ENCODE measurements at regions not wholly inside any gene's neighbourhood (a gene's known extent, or its start where the extent isn't known, plus 50 kb on each side); places are given as distances from the start of the nearest gene placed in this dataset.

DNA sequence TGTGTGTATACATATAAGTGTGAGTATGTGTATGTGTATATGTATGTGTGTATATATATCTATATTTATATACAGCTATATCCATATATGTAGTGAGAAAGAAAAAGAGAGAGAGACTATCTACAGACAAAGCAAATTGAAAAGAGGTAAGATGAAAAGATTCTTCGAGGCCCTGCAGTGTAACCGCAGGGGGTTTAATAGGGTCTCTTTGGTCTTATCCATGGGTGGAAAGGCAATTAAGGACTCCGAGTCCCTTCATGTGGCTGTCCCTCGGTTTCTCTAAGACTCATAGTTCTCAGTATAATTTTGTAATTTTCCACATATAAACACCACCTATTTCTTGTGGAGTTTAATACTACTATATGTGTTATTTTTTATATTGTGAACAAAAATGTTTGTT lies 50.6 kb upstream of the JAZF1 start:
- no peak for DNase-seq

DNA sequence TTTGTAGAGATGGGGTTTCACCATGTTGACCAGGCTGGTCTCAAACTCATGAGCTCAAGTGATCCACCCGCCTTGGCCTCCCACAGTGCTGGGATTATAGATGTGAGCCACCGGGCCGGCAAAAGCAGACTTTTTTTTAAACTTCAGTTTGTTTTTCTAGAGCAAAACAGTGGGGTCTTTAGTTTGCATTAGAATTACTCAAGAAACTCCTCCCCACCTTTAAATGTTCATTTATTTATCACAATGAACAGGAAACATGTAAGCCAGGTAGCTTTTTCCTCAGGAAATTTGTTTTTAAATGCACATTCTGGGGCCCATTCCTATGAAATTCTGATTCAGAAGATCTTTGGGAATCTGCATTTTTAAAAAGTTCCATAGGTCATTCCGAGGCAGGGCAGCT lies 56.0 kb upstream of the JAZF1 start:
- DNase-seq = no peak

DNA sequence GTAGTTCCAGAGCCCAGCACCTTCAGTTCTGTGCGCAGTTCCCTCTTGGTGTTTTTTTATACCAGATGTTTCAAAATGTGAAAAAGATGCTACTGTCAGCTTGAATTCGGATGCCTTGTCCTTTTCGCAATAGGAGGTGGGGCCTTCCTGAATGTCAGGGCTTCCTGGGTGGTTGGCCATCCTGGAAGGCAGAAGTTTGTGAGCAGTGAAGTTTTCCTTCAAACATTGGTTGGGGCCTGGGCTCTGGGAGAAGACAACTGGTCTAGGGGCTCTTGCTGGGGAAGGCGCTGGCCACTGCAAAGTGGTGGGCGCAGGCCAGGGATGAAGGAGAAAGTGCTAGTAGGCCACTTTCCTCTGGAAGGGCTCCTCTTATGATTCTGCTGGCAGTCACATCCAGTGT lies 56.8 kb upstream of the JAZF1 start:
- DNase-seq = no peak

DNA sequence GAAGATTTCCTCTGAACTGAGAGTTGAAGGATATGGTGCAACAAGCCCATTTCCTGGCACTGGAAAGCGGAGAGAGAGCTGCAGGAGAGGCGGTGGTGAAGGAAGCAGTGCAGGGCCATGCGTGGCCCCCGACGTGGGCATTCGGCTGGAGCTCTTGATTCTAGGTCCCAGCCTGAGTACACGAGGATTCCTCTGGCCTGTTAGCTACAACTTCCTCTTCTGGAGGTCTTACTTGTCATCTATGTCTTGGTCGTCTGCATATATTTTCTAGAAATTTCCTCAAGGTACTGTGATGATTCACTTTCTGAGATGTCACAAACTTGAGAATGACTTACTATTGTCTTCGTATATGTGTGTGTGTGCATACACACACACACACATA lies 59.2 kb upstream of the JAZF1 start:
- no peak for DNase-seq

DNA sequence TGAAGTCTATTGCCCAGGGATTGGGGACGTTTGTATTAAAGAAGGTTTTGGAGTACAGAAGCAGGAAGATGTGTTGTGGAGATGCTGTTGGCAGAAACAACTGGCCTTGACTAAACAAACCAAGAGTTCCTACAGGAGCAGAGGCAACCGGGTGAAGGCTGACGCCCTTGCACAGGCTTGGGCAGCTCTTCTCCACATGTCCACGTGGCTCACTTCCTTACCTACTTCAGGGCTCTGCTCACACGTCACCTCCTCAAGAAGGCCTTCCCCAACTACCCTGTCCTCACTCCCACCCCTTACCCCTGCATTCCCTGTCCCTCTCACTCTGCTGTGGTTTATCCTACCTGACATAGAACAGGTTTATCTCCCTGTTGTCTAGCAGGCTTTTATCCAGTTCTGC lies 59.9 kb upstream of the JAZF1 start:
- DNase-seq = no peak

DNA sequence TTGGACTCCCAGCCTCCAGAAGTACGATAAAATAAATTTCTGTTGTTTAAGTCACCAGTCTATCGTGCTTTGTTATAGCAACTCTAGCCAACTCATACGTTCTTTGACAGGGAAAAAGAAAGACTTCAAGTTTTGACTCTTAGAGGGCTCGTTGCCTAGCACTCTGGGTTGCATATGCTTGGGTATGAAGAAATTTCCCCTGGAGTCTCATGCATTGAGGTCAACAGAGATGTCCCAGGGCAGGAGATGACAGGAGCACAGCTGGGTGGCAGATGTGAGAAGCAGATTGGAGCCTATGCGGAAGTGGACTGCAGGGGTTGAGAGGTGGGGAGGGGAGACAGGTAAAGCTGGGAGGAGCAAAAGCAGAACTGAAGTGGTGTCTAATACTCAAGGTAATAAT lies 63.3 kb upstream of the JAZF1 start:
- DNase-seq = no peak

DNA sequence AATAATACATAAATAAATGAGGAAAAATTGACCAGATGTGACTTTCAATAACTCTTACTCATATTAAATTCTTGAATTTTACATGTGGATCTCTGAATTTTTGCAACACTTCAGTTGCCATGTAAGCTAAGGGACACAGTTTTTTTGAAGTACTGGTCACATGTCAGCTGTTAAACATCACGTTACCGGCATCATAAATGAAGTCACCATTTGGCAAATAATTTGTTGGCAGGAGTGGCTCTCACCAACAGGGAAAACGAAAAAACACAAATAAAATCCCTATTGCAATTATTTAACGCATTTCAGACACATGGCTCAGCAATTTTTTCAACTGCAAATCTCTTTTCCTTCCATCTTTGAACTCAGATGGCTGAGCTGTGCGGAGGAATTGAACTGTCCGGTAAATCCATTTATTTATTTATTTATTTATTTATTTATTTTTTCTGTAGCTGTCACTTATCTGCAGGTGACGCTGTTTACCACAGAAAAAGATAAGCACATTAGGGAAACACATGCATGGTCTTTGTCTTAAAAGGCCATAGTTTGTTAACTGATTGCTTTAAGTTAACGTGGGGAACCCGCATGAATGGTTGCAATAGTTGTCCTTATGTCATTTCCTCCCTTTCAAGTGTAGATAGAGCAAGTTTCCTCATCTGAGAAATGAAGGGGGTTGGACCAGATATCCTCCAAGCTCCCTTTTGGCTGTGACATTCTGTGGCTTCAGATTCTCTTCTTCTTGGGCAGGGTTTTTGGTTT lies 64.7 kb upstream of the JAZF1 start:
- no peak for DNase-seq

DNA sequence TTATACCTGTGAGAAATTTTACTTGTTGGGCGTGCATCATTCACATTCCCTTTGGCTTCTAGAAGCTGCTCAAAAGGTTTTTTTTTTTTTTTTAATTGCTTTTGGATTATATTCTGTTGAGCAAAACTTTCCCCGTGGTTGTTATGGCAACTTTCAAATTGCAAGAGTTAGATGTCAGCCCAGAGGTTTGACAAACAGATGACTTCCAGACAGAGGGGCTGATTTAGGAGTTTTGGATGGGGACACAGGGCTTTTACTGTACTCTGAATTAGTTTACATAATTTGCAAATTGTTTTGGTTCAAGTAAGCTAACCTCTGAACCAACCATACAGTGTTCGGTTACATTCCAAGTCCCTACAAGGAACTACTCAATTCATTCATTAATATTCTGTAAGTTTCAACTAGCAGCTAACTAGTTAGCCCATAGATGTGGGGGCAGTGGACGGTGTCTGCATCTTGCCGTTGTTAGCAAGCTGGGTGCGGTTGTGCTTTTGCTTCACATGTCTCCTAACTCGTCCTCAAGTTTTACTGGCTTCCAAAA lies 66.4 kb upstream of the JAZF1 start:
- DNase-seq = no peak

DNA sequence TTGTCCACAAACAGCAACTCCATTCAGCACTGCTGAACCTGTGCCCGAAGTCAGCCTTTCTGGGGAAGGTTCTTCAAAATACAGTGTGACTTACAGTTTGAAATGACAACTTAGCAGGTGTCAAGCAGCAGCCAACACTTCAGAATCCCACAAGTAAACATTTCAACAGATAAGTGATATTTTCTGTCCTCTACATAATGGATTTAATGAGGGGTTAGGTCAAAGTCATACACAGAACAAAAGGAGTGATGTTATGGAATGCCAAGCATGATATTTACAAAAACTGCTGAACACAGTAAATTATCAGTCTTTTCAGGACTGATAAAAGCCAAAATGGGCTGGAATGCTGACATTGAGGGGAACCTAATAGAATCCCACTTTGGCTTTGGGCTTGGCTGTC lies 77.6 kb upstream of the JAZF1 start:
- no peak for DNase-seq

DNA sequence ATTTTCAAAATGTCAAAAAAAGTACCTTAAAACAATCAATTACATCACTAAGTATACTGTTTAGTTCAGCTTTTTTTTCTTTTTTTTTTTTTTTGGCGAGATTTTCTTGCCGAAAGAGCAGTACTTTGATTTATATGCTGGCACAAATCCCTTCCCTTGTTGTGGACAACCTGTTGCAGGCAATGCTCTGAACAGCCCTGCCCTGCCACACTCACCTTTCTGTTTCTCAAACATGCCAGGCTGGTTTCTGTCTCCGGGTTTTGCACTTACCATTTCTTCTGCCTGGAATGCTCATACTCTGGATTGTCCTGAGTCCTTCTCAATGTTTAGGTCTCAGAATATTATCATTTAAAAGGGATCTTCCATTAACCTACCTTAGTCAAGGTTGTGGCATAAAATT lies 80.4 kb upstream of the JAZF1 start:
- no peak for DNase-seq

DNA sequence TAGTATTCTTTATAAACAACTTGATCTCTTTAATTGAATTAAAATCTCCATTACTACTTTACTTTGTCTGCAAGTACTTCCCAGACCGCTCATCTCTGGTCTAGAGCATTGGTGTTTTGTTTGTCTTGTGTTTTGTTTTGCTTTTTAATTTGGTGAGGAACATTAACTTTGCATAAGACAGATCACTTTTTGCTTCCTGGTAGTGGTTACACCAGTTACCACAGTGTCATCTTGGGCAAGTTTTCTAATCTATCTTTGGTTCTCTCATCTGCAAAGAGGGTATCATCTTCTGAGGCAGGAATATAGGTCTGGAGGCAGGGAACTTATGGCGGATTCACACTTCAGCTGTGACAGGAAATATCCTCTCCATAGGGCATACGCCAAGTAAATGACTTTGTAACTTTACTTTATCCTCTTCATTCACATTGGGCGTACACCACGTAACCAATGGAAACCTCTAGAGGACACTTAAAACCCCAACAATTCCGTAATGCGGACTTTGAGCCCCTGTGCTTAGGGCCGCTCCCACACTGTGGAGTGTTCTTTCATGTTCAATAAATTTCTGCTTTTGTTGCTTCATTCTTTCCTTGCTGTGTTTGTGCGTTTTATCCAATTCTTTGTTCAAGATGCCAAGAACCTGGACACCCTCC lies 83.2 kb upstream of the JAZF1 start:
- no peak for DNase-seq

DNA sequence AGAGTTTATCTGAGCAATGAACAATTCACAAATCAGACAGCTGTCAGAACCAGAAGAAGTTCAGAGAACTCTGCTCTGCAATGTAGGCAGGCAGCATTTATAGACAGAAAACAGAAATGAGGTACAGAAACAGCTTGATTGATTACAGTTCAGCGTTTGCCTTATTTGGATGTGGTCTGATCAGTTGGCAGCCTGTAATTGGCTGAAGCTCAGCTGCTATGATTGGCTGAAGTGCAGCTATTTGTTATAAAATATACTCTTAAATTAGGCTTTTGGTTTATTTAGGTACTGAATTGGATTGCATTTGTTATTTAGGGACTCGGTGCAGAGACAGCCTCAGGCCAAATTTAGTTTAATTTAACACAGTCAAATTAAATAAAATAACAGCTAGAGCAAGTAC lies 85.8 kb upstream of the JAZF1 start:
- no peak for DNase-seq

DNA sequence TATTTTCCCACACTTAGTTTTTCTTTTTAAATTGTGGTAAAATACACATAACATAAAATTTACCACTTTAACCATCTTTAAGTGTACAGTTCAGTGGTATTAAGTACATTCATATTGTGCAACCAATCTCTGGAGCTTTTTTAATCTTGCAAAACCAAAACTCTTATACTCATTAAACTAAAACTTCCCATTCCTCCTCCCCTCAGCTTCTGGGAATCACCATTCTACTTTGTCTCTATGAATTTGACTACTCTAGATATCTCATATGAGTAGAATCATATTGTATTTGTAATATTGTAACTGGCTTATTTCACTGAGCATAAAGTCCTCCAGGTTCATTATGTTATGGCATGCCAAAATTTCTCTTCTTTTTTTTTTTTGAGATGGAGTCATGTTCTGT lies 86.4 kb upstream of the JAZF1 start:
- DNase-seq = no peak

DNA sequence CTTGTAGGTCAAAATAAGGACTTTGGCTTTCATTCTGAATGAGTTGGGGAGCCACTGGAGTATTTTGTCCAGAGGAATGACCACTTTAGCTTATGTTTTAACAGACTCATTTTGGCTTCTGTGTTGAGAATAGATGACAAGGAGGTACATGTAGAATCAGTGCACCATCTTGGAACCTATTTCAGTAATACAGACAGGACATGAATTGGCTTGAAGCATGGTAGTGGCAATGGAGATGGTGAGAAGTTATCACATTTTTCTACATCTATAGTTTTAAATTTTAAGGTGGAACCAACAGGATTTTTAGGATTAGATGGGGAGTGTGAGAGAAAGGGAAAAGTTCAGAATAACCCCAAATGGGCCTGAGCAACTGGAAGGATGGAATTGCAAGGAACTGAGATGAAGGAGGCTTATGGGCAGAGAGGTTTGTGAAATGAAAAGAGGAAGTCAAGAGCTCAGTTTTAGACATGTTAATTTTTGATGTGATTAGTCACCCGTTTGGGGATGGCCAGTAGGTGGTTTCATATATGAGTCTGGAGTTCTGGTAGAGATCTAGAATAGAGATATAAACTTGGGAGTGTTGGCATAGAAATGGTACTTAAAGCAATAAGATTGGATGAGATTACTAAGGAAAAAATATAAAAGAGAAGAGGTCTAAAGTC lies 89.2 kb upstream of the JAZF1 start:
- DNase-seq = no peak

DNA sequence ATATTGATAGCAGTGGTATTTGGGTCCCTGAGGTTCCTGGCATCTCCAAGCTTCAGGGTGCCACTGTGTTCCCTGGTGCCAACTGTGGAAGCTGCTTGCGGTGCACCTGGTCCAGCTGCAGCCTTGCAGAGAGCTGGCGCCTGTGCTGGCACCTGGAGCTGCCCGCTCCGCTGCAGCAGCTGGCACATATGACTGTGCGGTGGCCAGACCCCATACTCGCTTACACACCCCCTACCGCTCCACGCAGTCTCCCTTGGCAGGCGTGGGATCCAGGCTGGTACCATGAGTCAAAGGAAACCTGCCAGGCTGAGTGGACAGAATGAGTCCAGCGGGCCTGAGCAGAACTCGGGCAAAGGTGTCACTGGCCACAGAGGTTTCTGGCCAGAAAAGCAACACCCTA lies 89.9 kb upstream of the JAZF1 start:
- no peak for DNase-seq

DNA sequence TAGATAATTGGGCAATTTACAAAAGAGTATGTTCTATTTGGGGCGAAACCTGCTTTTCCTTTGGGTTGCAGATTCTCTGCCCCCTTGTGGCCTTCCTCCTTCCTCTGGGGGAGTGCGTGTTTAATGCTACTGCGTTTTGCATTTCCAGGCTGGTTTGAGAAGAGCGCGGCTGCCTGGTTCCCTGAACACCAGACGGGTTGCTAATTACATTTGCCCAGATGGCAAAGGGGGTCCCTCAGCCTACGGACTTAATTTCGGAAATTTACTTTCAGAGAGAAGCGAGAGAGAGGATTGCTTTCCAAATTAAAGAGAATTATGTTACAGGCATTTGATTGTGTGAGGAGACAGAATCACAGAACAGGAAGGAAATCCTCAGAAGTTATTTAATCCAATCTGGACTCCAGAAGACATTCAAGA lies 91.9 kb upstream of the JAZF1 start:
- peak; percentile 8 for DNase-seq

DNA sequence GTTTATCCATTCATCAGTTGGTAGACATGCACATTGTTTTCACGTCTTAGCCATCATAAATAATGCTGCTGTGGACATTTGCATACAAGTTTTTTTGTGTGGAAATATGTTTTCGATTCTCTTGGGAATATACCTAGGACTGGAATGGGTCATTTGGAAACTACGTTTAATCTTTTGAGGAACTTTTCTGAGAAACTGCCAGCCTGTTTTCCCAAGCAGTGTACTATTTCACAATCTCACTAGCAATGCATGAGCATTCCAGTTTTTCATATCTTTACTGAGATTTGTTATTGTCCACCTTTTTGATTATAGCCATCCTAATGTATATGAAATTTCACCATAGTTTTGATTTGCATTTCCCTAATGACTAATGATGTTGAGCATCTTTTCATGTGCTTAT lies 95.7 kb upstream of the JAZF1 start:
- no peak for DNase-seq

DNA sequence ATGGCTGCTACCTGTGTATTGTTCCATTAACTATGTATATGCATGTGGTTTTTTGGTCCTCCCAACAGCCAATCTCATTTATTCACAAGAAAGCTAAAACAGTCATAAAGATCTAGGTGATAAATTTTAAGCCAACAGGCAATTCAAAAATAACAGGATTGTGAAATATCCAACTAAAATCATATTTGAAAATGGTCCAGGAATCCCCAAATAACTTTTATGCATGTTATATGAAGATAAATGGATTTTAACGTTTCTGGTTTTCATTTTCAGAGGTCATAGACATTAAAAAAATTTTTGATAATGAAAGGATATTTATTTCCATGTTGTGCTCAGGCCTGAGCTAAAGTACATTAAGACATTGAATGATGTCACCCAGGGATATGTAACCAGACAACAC lies 96.8 kb upstream of the JAZF1 start:
- DNase-seq = no peak

DNA sequence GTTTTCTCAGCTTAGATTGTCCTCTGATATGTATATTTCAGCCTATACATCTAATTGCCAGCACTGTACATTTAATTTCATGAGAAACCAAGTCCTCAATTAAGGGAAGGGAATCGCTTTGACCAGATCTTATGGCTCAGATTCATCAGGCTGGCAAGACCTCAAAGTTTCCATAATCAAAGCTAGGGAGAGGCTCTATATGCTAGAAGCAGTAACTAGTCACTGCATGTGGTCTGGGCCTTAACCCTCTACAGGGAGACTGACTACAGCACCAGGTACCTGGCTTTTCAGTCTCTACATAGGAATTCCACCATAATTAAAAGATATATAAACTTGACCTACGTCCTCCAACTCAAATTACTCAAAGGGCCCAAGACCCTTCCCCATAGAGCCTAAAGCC lies 97.4 kb upstream of the JAZF1 start:
- DNase-seq = no peak

DNA sequence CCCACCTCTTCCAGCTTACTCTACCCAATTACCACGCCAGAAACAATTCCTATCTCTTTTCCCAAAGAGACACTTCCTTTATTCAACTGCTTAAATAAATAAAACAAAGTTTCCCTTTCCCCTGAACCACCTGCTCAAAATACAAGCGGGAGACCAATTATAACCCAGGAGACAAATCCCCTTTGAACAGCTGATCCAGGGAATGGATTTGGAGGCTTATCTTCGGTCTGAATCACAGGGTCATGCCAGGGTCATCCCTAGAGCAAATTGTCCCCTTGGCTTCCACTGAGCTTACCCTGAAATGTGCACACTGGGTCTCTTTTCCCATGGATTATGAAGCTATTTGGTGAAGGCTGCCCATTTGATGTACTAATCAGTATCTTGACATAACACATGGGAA lies 99.9 kb upstream of the JAZF1 start:
- no peak for DNase-seq

DNA sequence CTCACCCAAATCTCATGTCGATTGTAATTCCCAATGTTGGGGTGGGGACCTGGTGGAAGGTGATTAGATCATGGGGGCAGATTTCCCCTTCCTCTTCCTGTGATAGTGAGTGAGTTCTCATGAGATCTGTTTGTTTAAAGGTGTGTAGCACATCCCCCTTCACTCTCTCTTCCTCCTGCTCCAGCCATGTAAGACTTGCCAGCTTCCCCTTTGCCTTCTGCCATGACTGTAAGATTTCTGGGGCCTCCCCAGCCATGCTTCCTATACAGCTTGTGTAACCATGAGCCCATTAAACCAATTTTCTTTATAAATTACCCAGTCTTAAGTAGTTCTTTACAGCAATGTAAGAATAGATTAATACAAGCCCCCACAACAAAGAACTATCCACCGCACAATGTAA lies 109.9 kb upstream of the JAZF1 start:
- DNase-seq = no peak

DNA sequence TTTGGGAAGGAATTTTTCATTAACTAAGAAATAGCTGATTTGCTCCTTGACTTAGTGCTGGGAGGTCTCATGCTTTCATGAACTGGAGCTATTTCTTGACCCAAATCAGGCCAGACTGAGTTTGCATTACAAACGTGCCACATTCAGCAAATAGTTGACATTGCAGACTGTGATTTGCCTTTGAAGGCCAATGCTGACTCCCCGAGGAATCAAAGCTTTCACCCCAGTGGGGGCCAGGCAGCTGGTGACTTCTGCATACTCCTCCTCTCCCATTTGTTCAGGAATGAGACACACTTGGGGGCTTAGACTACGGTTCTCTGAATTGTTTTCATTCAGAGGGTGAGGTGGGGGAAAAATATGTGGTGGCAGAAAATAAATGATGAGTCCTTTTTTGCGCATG lies 111.0 kb upstream of the JAZF1 start:
- DNase-seq = no peak

DNA sequence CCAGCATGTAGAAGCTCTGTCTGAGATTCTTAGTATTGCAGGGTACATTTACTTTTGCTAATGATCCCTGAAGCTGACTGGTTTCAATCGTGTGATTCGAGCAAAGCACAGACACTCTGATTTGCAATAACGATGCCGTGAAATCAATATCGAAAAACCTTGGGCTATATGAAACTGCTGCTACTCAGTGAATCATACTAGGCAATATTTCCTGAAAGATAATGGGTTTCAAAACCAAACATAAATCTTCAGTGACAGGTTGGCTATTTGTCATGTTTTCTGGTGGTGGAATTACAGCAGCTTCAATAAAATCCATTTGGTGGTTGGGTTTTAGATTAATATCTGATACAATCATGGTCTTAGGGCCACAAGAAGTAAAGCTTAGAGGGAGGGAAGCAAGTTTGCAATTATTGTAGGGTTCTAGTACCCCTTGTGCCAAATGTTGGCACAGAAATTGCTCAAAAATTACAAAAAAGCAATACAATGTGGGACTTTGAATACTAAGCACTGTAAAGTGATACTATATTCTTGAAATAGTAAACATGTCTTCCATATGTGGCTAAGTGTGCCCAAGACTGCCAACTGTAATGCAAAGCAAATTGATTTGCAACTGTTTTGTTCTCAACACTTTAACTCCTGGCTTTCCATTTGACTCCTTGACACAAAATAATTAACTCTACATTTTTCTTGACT lies 112.4 kb upstream of the JAZF1 start:
- DNase-seq = no peak

DNA sequence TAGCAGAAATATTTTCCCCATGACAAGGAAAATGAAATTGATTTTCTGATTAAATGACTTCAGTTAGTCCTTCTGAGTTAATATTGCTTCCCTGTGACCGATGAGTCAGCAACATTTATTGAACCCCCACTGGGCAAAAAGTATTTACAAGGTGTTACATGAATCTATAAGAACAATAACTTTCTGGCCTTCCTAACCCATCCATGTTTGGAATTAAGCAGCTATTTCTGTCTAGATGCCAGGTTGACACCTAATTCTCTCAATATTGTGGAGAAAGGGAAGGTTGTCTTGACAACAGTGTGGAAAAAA lies 112.9 kb upstream of the JAZF1 start:
- DNase-seq = no peak

Data from stimulated activated CD4-positive, alpha-beta T cell treated with anti-CD3 and anti-CD28 coated beads, Interleukin-12 subunit alpha, Interleukin-12 subunit beta, amount 100 ng/mL, for 4 hours (primary cell).